Activated CD4-positive, alpha-beta T cell treated with anti-CD3 and anti-CD28 coated beads, Interleukin-2, amount 10 ng/mL, durations not matched to agents 7 days and 5 days (primary cell): ENCODE measurements at regions not wholly inside any gene's neighbourhood (a gene's known extent, or its start where the extent isn't known, plus 50 kb on each side); places are given as distances from the start of the nearest gene placed in this dataset.
"Not testable (repeated sequence)": the region's sequence is repeated elsewhere in the genome, so short reads cannot be mapped to it uniquely, and the experiment has no call there.

Experiments
- CTCF ChIA-PET: fragments of 350-600 bp; sonication (Branson Sonifier 250); formaldehyde crosslinking; loops from one replicate; lab custom pipeline; 2021; ENCODE audit warnings: antibody characterized with exemption; lab: Charles Lee
- POLR2A ChIA-PET: fragments of 350-600 bp; sonication (Branson Sonifier 250); formaldehyde crosslinking; loops from one replicate; lab custom pipeline; 2021; ENCODE audit warnings: antibody characterized with exemption; lab: Charles Lee
- DNase-seq: peaks from one replicate; pipeline ENCODE4 v3.0.0-alpha.2; 2020
- H3K27ac Mint-ChIP-seq: one replicate; pipeline ENCODE4 v1.8.0; 2021; ENCODE audit warnings: mild to moderate bottlenecking, moderate library complexity, mixed read lengths
- H3K27me3 Mint-ChIP-seq: one replicate; pipeline ENCODE4 v1.8.0; 2021; ENCODE audit warnings: mixed read lengths
- H3K36me3 Mint-ChIP-seq: one replicate; pipeline ENCODE4 v1.8.0; 2021; ENCODE audit warnings: low read depth, mixed read lengths
- H3K4me1 Mint-ChIP-seq: one replicate; pipeline ENCODE4 v1.8.0; 2021; ENCODE audit warnings: mixed read lengths
- H3K4me3 Mint-ChIP-seq: one replicate; pipeline ENCODE4 v1.8.0; 2021; ENCODE audit warnings: mild to moderate bottlenecking, moderate library complexity, mixed read lengths
- H3K9me3 Mint-ChIP-seq: one replicate; pipeline ENCODE4 v1.8.0; 2021; ENCODE audit warnings: mixed read lengths

DNA sequence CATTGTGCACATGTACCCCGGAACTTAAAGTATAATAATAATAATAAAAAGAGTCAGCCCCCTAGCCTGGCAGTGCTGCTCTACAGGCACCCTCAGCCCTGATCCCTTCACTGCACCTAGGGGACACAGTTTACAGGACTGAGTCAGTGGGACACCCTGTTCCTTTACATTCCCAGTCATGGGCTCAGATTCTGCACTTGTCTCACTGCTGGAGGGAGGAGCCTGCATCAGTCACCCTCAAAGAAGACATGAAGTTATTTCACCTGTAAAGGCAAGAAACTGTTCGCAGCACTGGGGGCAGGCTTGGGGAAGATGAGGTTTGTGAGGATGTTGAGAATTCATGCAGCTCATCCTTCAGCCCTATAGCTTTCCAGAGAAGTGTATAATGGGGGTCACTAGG lies 50.7 kb upstream of the VPREB1 start:
- no peak overlapping the region for H3K27ac Mint-ChIP-seq
- POLR2A ChIA-PET = no interaction called here
- no peaks in the 10 kb centered on the region for H3K4me1 Mint-ChIP-seq
- DNase-seq = no peak
- H3K9me3 Mint-ChIP-seq = no peaks in the 10 kb centered on the region
- no peak overlapping the region for H3K4me3 Mint-ChIP-seq
- H3K27me3 Mint-ChIP-seq = peaks cover 45% of the 10 kb centered on the region
- no peaks in the 10 kb centered on the region for H3K36me3 Mint-ChIP-seq
- CTCF ChIA-PET = no interaction called here

GRCh38 chr22:22193462-22193861 lies 51.1 kb upstream of the VPREB1 start:
- POLR2A ChIA-PET, H3K36me3 Mint-ChIP-seq, H3K9me3 Mint-ChIP-seq, H3K4me1 Mint-ChIP-seq, H3K4me3 Mint-ChIP-seq, DNase-seq, CTCF ChIA-PET, H3K27ac Mint-ChIP-seq: not testable (repeated sequence)
- H3K27me3 Mint-ChIP-seq = peaks cover 44% of the 10 kb centered on the region

- H3K27me3 Mint-ChIP-seq = peaks cover 48% of the 10 kb centered on the region
- H3K9me3 Mint-ChIP-seq, H3K4me1 Mint-ChIP-seq, POLR2A ChIA-PET, CTCF ChIA-PET, H3K36me3 Mint-ChIP-seq, H3K27ac Mint-ChIP-seq, H3K4me3 Mint-ChIP-seq, DNase-seq: not testable (repeated sequence)
Observed at GRCh38 chr22:22193006-22193405, 51.6 kb upstream of the VPREB1 start.

DNA sequence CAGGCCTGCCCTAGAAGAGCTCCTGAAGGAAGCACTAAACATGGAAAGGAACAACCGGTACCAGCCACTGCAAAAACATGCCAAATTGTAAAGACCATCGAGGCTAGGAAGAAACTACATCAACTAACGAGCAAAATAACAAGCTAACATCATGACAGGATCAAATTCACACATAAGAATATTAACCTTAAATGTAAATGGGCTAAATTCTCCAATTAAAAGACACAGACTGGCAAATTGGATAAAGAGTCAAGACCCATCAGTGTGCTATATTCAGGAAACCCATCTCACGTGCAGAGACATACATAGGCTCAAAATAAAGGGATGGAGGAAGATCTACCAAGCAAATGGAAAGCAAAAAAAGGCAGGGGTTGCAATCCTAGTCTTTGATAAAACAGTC lies 54.8 kb upstream of the VPREB1 start:
- H3K36me3 Mint-ChIP-seq, DNase-seq, H3K27ac Mint-ChIP-seq, H3K4me1 Mint-ChIP-seq, POLR2A ChIA-PET, CTCF ChIA-PET, H3K4me3 Mint-ChIP-seq, H3K9me3 Mint-ChIP-seq: not testable (repeated sequence)
- H3K27me3 Mint-ChIP-seq = peaks cover 62% of the 10 kb centered on the region

DNA sequence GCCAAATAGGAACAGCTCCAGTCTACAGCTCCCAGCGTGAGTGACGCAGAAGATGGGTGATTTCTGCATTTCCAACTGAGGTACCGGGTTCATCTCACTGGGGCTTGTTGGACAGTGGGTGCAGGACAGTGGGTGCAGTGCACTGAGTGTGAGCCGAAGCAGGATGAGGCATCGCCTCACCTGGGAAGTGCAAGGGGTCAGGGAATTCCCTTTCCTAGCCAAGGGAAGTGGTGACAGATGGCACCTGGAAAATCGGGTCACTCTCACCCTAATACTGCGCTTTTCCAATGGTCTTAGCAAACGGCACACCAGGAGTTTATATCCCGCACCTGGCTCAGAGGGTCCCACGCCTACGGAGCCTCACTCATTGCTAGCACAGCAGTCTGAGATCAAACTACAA lies 56.7 kb upstream of the VPREB1 start:
- H3K4me3 Mint-ChIP-seq, H3K9me3 Mint-ChIP-seq, CTCF ChIA-PET, H3K4me1 Mint-ChIP-seq, H3K36me3 Mint-ChIP-seq, DNase-seq, POLR2A ChIA-PET, H3K27ac Mint-ChIP-seq: not testable (repeated sequence)
- H3K27me3 Mint-ChIP-seq = peaks cover 72% of the 10 kb centered on the region

GRCh38 chr22:22187299-22187698 lies 57.3 kb upstream of the VPREB1 start:
- Mint-ChIP-seq H3K27me3 (peaks cover 68% of the 10 kb centered on the region), H3K9me3 (no peaks in the 10 kb centered on the region)

GRCh38 chr22:22185844-22186499 lies 58.6 kb upstream of the VPREB1 start:
- CTCF ChIA-PET = interaction anchor here (0.9 to 1.2 kb wide), 3 partner anchors 9 to 29 kb away, joined by 3 to 4 read pairs (median 3); no protein-coding TSS in a partner anchor
- Mint-ChIP-seq H3K36me3 (no peaks in the 10 kb centered on the region), H3K27ac (no peak overlapping the region), H3K9me3 (no peaks in the 10 kb centered on the region), H3K27me3 (peaks cover 61% of the 10 kb centered on the region), H3K4me1 (no peaks in the 10 kb centered on the region), H3K4me3 (no peak overlapping the region)
- no peak for DNase-seq
- POLR2A ChIA-PET = no interaction called here

More at GRCh38 chr22:22187299-22187698, 57.3 kb upstream of the VPREB1 start:
- Mint-ChIP-seq H3K4me3 (no peak overlapping the region), H3K27ac (no peak overlapping the region), H3K4me1 (no peaks in the 10 kb centered on the region), H3K36me3 (no peaks in the 10 kb centered on the region)
- ChIA-PET CTCF (no interaction called here), POLR2A (no interaction called here)
- DNase-seq = no peak

GRCh38 chr22:22185217-22185616 lies 59.4 kb upstream of the VPREB1 start:
- H3K27me3 Mint-ChIP-seq = peaks cover 55% of the 10 kb centered on the region
- H3K4me3 Mint-ChIP-seq = no peak overlapping the region

GRCh38 chr22:22184277-22184807 lies 60.2 kb upstream of the VPREB1 start:
- no peak for DNase-seq
- CTCF ChIA-PET = interaction anchor here (1.3 to 1.6 kb wide), 4 partner anchors 13 to 45 kb away, joined by 3 to 5 read pairs (median 4); no protein-coding TSS in a partner anchor
- Mint-ChIP-seq H3K9me3 (no peaks in the 10 kb centered on the region), H3K27ac (no peak overlapping the region), H3K27me3 (peaks cover 47% of the 10 kb centered on the region), H3K4me1 (no peaks in the 10 kb centered on the region), H3K4me3 (no peak overlapping the region), H3K36me3 (no peaks in the 10 kb centered on the region)
- POLR2A ChIA-PET = no interaction called here

More at GRCh38 chr22:22185217-22185616, 59.4 kb upstream of the VPREB1 start:
- Mint-ChIP-seq H3K27ac (no peak overlapping the region), H3K36me3 (no peaks in the 10 kb centered on the region), H3K9me3 (no peaks in the 10 kb centered on the region), H3K4me1 (no peaks in the 10 kb centered on the region)
- DNase-seq = no peak
- ChIA-PET CTCF (interaction anchor here (0.9 to 1.6 kb wide), 4 partner anchors 9 to 46 kb away, joined by 3 to 4 read pairs (median 4); no protein-coding TSS in a partner anchor), POLR2A (no interaction called here)

DNA sequence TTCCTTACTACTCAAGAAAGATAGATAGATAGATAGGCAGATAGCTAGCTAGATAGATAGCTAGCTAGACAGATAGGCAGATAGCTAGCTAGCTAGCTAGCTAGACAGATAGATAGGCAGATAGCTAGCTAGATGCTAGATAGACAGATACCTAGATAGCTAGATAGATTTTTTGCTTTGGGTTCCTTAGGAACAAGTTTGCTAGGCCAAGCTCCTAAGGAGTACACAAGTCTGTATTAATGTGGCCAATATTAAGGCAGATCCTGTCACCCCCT lies 61.7 kb upstream of the VPREB1 start:
- ChIA-PET POLR2A (no interaction called here), CTCF (interaction anchor here (1.0 to 1.6 kb wide), 3 partner anchors 13 to 165 kb away, joined by 3 to 5 read pairs (median 3); no protein-coding TSS in a partner anchor)
- H3K27me3 Mint-ChIP-seq = peaks cover 38% of the 10 kb centered on the region
- no peak for DNase-seq
- no peak overlapping the region for H3K27ac Mint-ChIP-seq
- H3K36me3 Mint-ChIP-seq = no peaks in the 10 kb centered on the region
- no peaks in the 10 kb centered on the region for H3K9me3 Mint-ChIP-seq
- no peaks in the 10 kb centered on the region for H3K4me1 Mint-ChIP-seq
- no peak overlapping the region for H3K4me3 Mint-ChIP-seq

GRCh38 chr22:22182218-22182989 lies 62.2 kb upstream of the VPREB1 start:
- no peak for DNase-seq
- Mint-ChIP-seq H3K27ac (no peak overlapping the region), H3K4me3 (no peak overlapping the region), H3K9me3 (no peaks in the 10 kb centered on the region), H3K36me3 (no peaks in the 10 kb centered on the region), H3K27me3 (peaks cover 38% of the 10 kb centered on the region), H3K4me1 (no peaks in the 10 kb centered on the region)
- ChIA-PET POLR2A (no interaction called here), CTCF (interaction anchor here (0.6 to 1.6 kb wide), 4 partner anchors 14 to 363 kb away, joined by 3 to 5 read pairs (median 3); no protein-coding TSS in a partner anchor)

DNA sequence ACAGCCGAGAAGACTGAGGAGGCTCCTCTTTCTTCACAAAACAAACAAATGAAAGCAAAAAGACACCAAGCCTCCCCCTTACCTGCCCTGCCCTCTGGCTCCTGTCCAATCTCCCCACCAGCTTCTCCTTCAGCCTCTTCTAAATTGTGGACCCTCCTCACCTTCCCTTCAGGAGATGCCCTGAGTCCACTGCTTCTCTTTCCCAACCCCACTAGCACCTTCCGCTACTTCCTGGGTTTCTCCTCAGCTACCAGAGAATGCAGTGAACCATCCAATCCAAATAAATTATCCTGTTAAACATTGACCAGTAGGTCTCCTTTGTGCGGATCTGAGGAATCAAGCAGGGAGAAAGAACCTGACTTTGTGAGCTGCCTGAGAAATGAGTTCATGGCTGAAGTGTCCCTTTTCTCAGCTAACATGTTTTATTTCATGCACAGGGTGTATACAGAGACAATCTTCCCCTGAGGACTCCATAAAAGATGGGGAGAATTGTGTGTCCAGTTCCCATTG lies 63.2 kb upstream of the VPREB1 start:
- no peaks in the 10 kb centered on the region for H3K36me3 Mint-ChIP-seq
- no peak for DNase-seq
- CTCF ChIA-PET = no interaction called here
- no peak overlapping the region for H3K4me3 Mint-ChIP-seq
- no peak overlapping the region for H3K27ac Mint-ChIP-seq
- POLR2A ChIA-PET = no interaction called here
- peaks cover 33% of the 10 kb centered on the region for H3K27me3 Mint-ChIP-seq
- H3K4me1 Mint-ChIP-seq = no peaks in the 10 kb centered on the region
- H3K9me3 Mint-ChIP-seq = no peaks in the 10 kb centered on the region

- Mint-ChIP-seq H3K27me3 (peaks cover 32% of the 10 kb centered on the region), H3K36me3 (no peaks in the 10 kb centered on the region), H3K4me3 (no peak overlapping the region), H3K4me1 (no peaks in the 10 kb centered on the region), H3K9me3 (no peaks in the 10 kb centered on the region), H3K27ac (no peak overlapping the region)
- ChIA-PET CTCF (no interaction called here), POLR2A (no interaction called here)
- DNase-seq = no peak
Observed at GRCh38 chr22:22180738-22181285, 63.8 kb upstream of the VPREB1 start.
